NB4 (cell line): ENCODE measurements at regions not wholly inside any gene's neighbourhood (a gene's known extent, or its start where the extent isn't known, plus 50 kb on each side); places are given as distances from the start of the nearest gene placed in this dataset.

Source experiments
- DNase-seq: peaks from one replicate; pipeline ENCODE4 v3.0.0; 2010; ENCODE audit warnings: low read depth
- H3K4me3 ChIP-seq: one replicate; pipeline ENCODE4 v1.5.1; 2011; ENCODE audit warnings: mild to moderate bottlenecking, low read depth, low read length, moderate library complexity
- CTCF ChIP-seq: IDR thresholded peaks from one replicate; pipeline ENCODE4 v1.5.1; 2012; ENCODE audit warnings: low read depth, low read length
- MAX ChIP-seq: IDR thresholded peaks from 2 replicates; pipeline ENCODE4 v1.6.1; 2011; ENCODE audit warnings: low read depth, low read length
- MYC ChIP-seq: IDR thresholded peaks from 2 replicates; pipeline ENCODE4 v1.6.1; 2011; ENCODE audit warnings: low read depth, low read length
- POLR2A ChIP-seq: IDR thresholded peaks from 2 replicates; pipeline ENCODE4 v1.6.1; 2011; ENCODE audit warnings: mild to moderate bottlenecking; ENCODE audit not compliant: insufficient read length; ENCODE audit errors: extremely low read depth

- TF ChIP-seq CTCF, result no peak
- TF ChIP-seq MYC, result no peak
- TF ChIP-seq MAX, result no peak
- no peak for TF ChIP-seq POLR2A
- DNase-seq, result peak; percentile 67
These were observed 99.1 kb upstream of the HDAC4 start for GRCh38 chr2:239499726-239500573.

GRCh38 chr2:239498981-239499634 is 98.3 kb upstream of the HDAC4 start:
- TF ChIP-seq MAX (no peak), POLR2A (no peak), MYC (no peak)
- DNase-seq, result no peak
- H3K4me3 ChIP-seq, result no peak overlapping the region

More at GRCh38 chr2:239499726-239500573, 99.1 kb upstream of the HDAC4 start:
- H3K4me3 ChIP-seq, result no peak overlapping the region

GRCh38 chr2:239498576-239498975 is 97.8 kb upstream of the HDAC4 start:
- no peak overlapping the region for H3K4me3 ChIP-seq
- no peak for DNase-seq
- TF ChIP-seq MYC (no peak), POLR2A (no peak), MAX (no peak), CTCF (no peak)

GRCh38 chr2:239496700-239497099 is 95.9 kb upstream of the HDAC4 start:
- DNase-seq, result peak; percentile 37
- H3K4me3 ChIP-seq, result no peak overlapping the region
- TF ChIP-seq MAX, result no peak
- no peak for TF ChIP-seq POLR2A
- no peak for TF ChIP-seq MYC
- TF ChIP-seq CTCF, result no peak

GRCh38 chr2:239495791-239496233 is 95.0 kb upstream of the HDAC4 start:
- TF ChIP-seq MYC (no peak), MAX (no peak), CTCF (no peak), POLR2A (no peak)
- no peak for DNase-seq
- no peak overlapping the region for H3K4me3 ChIP-seq

GRCh38 chr2:239495175-239495574 is 94.4 kb upstream of the HDAC4 start:
- TF ChIP-seq CTCF, result no peak
- TF ChIP-seq MAX, result no peak
- TF ChIP-seq POLR2A, result no peak
- no peak overlapping the region for H3K4me3 ChIP-seq
- DNase-seq, result no peak
